RKO (cell line): ENCODE measurements at regions not wholly inside any gene's neighbourhood (a gene's known extent, or its start where the extent isn't known, plus 50 kb on each side); places are given as distances from the start of the nearest gene placed in this dataset.
A peak's percentile ranks its signal among the peaks of the same experiment; 100 is the strongest.

Source experiments
- DNase-seq: peaks from one replicate; pipeline ENCODE4 v3.0.0-alpha.2; 2016; ENCODE audit warnings: low spot score

DNA sequence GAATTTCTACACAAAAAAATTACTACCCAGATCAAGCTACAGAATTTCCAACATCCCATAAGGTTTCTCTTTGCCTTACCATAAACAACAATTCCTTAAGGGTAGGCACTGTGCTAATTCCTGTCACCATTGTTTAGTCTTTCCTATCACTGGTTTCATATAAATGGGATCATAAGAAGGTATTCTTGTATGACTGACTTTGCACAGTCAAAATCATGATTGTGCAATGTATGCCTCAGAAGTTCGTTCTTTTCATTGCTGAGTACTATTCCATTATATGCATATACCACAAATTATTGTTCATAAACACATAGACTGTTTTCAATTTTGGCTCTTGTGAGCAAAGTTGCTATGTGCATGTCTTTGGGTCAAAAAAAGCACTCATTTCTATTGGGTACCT lies 611.6 kb upstream of the CADM1 start:
- DNase-seq, result no peak

DNA sequence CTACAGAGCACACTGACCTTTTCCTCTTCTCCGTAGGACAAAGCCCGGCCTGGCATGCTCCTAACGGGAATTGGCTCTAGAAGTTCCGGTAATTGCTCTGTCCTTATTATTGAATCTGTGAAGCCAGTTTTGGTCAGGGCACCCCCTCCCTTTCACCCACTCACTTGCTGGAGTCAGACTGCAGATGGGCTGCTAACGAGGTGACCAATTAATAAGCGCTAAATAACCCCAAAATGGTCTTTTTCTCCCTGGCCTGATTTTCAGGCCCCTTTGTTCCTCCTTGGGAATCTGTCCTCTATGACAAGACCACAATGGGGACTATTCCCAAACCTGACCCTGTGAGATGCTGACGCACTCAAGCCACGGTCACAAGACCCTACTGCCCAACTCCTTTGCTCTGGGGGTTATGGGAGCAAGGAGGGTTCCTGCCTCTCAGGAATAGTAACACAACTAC lies 610.0 kb upstream of the CADM1 start:
- no peak for DNase-seq

DNA sequence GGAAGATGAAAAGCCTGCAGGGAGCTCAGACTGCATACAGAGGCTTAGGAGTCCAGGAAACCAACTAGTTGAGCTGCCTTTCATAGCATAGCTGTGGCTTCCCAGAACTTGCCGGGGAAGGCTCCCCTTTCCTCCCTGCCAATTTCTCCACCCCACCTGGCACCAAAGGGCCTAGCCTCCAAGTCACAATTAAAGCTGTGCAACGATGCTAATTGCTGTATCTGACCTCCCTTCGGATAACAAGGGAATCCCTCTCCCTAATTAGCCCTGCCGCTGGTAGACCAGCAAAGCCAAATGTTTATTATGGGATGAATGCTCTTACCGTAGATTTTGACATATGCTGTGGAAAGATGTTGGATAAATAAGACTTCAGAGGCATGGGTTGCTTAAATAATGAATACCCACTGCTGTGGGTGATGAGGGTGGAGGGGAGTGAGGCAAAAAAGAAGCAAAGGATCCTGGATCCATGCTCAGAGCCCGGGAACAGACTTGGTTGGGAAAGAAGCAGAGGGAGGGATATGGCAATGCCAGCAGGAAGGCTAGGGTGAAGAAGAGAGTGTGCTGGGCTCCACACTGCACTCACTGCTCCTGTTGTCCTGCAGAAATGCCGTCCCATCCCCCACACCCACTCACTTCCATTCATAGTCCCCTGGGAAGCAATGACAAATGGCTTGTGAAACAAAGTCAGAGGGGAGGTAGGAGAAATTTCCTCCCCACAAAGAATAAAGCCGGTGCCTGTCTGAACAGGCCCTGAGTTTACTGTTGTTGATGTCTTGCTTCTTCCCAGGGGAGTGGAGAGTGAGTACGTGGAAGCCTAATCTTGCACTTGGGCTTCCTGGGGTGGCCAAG lies 608.1 kb upstream of the CADM1 start:
- no peak for DNase-seq

DNA sequence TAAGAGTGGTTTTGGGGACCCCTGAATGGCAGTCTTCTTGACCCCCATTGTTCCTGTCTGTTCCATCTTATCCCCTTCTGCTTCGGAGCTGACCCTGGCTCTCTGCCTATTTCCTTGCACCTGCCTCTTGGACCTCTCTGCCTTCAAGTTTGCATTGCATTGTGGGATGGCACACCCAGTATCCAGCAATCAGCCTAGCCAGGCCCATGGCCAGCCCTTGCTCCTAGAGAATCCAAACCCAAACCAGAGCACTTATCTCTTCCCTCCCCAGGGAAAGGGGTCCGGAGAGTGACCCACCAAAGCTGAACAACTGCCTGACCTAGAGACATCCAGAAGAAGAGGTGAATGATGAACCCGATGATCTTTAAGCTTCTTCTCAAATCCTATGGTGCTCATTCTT lies 607.3 kb upstream of the CADM1 start:
- no peak for DNase-seq

DNA sequence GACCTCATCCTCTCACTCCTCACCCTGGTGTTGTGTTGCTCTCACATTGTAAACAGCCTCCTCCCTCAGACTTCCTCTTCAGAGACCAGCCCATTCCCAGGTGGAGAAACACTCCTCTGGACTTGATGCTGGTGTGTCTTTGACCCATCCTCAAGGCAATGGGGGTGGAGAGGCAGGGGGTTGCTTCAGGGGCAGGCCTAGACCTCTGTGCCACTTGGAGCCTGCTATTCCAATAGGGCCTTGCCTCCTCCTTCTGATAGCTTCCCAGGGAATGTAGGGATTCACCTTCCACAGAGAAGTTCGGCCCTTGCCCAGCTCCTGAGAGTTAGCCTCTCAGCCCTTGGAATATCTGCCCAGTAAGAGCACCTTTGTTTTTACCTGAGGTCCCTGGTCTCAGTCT lies 606.6 kb upstream of the CADM1 start:
- DNase-seq, result no peak

DNA sequence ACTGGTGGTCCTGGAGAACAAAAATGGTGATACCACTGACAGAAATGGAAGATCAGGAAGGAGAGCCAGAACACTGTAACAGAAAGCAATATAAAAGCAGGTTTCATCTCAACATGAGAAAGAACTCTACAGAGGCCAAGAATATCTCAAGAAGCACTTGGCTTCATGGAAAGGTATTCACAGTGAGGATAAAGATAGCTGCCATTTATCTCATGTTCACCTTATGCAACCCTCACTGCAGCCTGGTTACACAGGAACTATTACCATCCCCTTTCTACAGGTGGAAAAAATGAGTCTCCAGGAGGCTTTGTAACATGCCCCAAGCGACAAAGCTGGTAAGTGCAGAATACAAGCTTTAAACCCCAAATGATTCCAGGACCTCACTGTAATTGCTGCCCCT lies 606.1 kb upstream of the CADM1 start:
- DNase-seq, result no peak

DNA sequence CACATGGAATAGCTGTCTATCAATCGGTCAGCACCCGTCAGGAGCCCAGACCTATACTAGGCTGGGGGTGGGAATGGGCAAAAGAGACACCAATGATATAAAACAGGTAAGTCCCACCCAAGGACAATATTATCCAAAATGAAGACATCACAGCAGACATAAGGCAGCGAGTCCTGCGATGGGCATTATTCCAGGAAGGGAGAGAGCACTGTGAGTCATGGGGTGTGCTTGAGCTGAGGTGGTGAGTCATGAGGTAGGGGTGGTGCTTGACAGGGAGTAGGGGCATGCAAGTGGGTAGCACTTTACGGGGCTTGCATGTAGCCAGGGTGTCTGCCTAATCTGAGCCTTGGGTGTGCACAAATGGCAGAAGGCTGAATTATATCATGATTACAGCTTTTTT lies 605.0 kb upstream of the CADM1 start:
- peak; percentile 80 for DNase-seq

DNA sequence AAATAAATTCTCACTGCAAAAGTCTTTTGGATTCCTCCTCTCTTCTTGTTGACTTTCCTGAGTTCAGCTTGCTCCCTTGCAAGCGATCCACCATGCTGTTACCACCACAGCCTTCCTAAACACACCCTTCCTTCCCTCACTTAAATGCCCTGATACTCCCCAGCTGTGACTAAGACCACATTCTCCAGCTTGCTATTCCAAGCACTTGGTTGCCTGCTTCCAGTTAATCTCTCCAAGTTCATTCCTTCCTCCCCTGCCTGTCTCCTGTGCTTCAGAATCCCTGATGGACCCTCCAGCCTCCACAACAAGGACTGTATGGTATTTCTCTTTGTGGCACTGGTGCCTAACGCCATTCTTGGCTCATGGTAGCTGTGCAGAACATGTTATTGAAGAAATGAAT lies 603.9 kb upstream of the CADM1 start:
- DNase-seq, result no peak

DNA sequence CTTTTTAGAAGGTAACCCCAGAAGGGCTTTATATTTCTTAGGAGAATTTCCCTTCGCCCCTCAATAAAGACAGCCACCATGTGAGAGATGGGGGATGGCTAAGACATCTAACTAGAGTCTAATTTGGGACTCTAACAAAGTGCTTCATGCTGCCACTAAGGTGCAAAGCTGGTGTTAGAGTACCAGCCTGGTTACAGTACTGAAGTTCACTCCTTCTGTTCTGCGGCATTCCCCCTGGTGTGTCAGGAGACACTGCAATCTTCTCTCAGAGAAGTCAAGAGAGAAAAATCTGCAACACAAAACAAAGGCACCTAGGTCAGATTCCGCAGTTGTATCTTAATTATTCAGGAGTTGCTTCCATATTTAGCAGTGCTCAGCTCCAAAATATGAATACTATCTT lies 603.0 kb upstream of the CADM1 start:
- DNase-seq, result no peak

DNA sequence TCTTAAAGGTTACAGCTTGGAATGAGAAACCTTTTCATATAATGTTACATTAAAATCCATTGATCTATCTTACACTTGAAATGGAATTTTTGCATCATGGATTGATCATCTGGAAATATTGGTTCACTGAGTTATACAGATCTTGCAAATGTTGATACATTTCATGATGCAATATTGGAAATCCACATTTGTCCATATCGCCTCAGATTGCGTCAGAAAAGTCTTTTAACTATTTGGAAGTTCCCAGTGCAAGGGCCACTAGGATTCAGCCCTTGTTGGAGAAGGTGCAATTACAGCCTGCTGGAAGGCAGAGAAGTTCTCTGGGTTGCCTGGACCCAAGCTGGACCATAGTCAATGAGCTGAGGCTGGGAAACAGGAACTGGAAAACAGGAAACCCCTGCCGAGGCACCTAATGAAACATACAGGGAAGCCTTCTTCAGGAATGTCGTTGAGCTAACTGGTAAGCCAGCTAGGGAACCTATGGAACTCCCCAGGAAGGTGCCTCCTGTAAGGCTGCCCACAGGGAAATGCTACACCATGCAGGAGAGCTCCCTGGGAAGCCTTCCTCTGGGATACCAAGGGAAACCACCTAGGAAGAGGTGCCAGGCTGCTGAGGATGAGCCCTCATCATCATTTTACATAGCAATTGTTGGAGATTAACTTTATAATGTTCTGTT lies 600.4 kb upstream of the CADM1 start:
- no peak for DNase-seq

DNA sequence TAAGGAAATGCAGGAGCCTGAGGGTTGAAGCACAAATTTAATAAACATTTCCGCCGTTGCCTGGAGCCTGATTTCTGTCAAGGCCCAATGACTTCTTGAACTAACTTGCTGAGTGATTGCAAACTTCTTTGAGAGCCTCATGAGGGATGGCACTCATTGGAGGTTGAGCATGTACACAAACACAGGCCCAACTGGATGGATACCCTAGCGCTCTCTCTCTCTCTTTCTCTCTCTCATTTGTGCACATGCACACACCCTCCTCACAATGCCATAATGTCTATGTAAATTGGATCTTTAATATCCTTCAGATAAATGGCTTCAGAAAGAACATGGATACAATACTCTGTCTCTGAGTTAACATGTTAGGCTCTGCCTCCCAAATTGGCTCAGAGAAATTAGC lies 597.7 kb upstream of the CADM1 start:
- DNase-seq, result no peak

DNA sequence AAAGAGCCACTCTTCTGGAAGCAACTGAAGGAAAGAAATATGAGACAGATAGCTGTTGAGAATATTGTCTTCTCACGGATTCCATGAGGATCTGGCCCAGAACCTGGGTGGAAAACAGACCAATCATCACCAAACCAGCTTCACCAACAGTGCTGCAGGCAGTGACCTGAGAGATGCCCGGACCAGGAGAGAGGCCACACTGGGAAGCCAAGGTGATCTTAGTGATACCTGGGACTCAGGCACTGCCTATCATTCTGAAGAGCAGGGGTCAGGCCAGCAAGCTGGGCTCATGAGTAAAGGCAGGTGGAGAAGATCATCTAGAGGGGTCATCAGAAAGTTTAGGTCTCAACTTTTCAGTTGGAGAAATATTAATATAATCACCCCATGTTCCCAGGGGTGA lies 595.8 kb upstream of the CADM1 start:
- no peak for DNase-seq

DNA sequence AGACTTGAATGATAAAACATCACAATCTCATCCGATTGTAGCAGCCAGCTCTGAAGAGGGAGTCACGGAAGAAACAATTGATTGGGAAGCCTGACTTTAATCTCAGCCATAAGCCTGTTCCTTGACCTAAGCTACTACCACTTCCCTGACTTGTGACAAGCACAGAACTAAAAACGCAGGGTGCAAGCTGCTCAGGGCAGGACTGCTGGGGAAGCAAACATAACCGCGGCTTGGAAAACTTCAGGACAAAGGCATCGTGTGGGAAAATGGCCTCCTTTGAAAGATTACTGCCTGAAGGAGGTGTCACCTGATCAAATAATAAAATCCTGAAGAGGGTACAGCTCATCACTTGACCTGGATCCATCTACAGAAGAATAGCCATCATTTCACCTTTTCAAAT lies 595.3 kb upstream of the CADM1 start:
- DNase-seq, result no peak

DNA sequence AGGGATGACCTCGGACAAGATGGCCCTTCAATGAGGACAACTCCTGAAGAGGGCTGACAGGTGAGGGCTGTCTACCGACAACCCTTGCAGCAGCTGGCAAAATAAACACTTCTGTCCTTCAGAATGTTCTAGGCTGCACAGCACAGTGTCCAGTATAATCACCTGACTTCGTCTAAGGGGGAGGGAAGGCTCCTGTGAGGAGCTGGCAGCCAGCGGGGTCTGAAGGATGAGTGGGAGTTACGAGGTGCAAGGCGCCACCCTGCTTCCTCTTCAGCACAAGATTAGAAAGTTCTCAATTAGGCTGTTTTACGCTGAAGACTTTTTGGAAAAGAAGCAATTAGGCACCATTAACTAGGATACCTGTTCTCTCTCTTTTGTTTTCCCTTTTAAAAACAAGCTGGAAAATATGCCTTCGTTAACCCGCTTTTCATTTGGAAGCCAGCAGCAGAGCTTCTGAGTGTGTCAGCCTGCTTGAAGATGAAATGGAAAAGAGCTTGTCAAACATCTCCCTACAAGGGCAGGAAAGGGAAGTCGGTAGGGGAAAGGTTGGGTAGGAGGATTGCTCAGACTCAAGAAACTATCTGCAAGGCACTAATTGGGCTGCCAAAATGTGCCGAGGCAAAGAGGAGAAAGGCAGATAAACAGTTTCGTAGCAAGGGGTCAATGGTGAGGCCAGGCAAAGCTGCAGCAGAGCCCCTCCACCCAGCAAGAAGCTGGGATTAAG lies 592.2 kb upstream of the CADM1 start:
- DNase-seq, result no peak

DNA sequence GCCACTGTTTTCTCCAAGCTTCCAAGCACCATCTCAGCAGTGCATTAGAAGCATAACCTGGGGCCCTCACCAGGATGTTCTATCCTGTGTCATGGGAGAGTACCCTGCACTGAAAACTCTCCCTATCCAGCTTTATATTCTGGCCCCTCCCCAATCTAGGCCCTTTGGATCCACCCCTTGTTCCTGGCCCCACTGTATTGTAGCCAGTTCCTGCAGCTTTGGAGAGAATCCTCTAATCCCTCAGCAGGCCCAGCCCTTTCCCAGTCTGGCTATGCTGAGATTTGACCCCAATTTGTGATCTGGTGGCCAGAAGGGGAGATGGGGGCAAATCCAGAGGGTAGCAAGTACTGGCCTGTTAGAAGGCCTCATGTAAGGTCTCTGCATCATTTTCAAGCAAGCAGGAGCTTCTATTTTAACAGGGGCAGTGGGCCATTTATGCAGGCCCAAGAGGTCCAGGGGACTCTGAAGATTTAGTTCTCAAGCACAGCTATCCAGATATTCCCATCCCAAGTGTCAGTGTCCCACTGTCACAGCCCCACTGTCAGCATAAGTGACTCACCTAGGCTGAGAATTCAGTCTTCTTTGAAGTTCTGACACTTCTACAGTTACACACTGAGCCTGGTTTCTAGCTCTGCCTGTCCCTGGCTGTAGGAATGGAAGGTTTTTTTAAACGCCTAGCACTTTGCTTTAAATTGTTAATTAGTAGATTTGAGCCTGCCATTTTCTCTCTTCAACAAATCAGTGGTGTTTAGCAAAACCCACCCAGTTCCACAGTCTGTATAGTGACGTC lies 589.5 kb upstream of the CADM1 start:
- DNase-seq, result no peak

DNA sequence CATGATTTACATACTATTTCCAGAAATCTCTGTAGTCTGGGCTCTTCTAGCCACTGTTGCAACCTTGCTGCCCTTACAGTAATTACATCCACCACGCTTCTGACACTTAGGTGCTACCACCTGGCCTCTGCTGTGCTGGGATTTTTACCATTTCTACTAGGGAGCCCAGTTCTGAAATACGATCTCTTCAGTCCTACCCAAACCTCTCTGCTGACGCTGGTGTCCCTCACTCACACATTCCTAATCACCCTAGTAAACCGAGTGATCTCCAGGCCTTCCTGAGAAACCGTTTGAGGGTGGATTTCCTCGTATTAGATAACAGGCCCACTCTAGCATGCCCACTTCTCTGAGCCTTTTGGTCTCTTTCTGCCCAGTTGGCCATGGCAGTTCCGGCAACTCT lies 588.9 kb upstream of the CADM1 start:
- DNase-seq, result no peak

DNA sequence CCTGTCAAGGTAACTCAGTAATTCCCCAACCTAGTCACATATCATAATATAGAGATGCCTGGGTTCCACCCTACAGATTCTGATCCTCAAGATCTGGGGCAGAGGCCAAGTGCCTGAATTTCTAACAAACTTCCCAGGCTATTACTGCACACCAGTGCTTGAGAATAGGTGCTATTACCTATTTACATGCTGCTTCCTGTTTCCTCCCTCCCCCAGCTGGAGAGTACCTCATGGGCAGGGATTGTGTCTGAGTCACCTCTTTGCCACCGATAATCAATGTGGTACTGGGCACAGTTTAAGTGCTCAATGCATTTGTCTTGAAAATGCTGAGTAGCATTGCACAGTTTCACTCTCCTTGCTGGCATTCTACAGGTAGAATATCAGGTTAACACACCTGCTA lies 582.2 kb upstream of the CADM1 start:
- DNase-seq, result no peak

DNA sequence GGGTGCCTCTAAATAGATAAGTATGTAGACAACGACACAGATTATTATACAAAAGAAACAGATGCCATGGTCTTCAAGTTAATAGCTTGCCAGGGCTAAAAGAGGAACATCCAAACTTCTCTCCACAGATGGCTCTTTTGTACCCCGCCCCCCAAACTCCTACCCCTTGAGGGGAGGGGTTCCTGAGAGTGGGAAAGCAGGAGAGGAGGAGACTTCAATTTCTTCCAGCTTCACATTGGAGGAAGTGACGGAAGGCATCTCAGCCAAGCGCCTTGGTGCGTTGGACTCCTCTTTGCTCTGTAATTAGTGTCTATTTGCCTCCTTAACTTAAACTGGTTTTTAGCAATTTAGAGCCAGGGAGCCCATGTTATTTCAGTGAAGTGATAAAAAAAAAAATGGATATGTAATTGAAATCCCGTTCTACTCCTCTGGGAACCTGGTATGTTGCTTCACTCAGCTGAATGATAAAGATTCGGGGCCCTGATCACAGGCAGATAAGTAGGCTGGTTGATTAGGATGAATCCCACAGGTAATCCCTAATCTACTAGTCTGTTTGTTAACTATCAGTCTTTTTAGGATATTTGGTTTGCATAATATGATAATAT lies 580.9 kb upstream of the CADM1 start:
- no peak for DNase-seq

DNA sequence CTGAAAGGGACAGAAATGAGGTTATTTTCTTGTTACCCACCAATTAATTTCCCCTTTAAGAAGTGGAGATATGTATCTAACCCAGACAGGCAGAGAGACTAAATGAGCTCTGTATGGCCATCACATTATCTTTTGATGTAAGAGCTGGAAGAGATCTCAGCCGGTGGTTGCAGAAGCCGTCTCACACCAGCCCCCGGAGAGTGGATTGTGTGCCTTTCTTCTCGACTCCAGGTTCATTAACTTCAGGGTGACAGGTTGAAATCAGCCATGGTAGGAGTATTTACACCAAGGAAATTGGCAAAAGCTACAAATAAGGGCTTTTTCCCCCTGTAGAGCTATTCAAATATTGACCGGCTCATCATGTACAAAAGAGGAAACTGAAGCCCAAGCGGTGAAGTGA lies 580.3 kb upstream of the CADM1 start:
- DNase-seq, result no peak

DNA sequence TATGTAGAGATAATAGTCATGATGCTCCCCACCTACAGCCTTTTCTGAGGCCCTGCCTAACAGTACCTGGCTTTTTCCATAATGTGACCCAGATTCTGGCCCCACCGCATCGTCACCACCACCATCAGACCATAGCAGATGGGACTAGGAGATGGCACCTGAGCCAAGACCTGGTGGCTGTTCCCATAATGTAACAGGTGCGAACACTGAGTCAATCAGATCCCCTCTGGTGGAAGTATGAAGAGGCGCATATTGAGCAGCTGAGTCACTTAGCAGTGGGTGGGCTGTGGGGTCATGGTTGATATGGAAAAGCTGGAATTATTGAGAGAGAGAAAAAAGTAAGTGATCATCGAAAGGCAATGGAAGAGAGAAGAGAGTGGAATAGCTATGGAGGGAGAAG lies 578.0 kb upstream of the CADM1 start:
- no peak for DNase-seq

DNA sequence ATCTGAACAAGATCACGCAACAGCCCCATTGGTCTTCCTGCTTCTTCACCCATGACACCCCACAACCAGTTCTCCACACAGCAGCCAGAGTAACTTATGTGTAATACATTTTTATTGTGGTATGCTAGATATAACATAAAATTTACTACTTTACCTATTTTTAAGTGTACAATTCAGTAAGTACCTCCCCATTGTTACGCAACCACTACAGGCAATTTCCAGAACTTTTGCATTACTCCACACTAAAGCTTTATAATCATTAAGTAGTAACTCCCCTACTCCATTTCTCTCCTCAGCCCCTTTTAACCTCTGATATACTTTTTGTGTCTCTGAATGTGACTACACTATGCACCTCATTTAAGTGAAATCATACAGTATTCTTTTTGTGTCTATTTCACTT lies 575.4 kb upstream of the CADM1 start:
- DNase-seq, result no peak

DNA sequence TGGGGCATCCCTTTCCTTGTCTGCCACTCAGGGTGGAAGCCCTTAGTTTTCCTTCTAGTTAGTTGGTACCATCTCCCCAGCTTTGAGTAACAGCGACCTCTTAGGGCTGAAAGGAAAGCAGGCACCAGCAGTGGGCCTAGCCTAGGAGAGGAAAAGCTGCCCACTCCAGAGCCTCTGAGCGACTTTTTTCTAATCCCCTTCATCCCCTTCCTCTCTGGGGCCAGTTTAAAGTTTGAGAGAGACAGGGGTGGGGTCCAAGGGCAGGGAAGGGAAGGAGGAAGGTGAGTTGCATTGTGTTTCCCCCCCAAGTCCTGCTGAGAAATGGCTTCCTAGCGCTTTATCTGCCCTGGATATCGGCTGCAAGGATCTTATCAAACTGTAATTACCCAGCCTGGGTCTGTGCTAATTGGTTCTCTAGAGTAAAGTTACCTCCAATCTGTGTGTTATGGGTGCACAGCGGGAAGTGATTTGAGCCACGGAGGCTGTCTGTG lies 573.9 kb upstream of the CADM1 start:
- DNase-seq, result no peak
